Breast epithelium (tissue), 4 donors: ENCODE measurements at regions not wholly inside any gene's neighbourhood (a gene's known extent, or its start where the extent isn't known, plus 50 kb on each side); places are given as distances from the start of the nearest gene placed in this dataset.

Experiments
- DNase-seq, 2 donors: peaks; one replicate each; pipeline ENCODE4 v3.0.0-alpha.2; 2019; ENCODE audit warnings: low spot score in 2 of 2
- H3K27ac ChIP-seq, 2 donors: fragments of 200-600 bp; sonication (generic) in 1 of 2; one replicate each; pipeline ENCODE4 v1.5.1; 2016 to 2019; ENCODE audit warnings: mild to moderate bottlenecking in 1 of 2
- H3K27me3 ChIP-seq, 2 donors: fragments of 200-600 bp; sonication (generic) in 1 of 2; one replicate each; pipeline versions ENCODE4 v1.5.1 to v1.6.0; 2017 to 2019; ENCODE audit warnings: control low read depth in 1 of 2, mild to moderate bottlenecking in 1 of 2
- H3K36me3 ChIP-seq: fragments of 200-600 bp; one replicate; pipeline ENCODE4 v1.5.1; 2019
- H3K4me1 ChIP-seq, 2 donors: fragments of 200-600 bp; sonication (generic); one replicate each; pipeline ENCODE4 v1.5.1; 2016 to 2019; ENCODE audit warnings: control low read depth in 1 of 2
- H3K4me3 ChIP-seq, 3 donors: fragments of 200-600 bp; sonication (generic); 1 replicate in 2 of 3; 2 replicates in 1 of 3; pipeline ENCODE4 v1.5.1; 2016 to 2019; ENCODE audit warnings: mild to moderate bottlenecking in 3 of 3, moderate library complexity in 2 of 3
- H3K9me3 ChIP-seq, 2 donors: fragments of 200-600 bp; sonication (generic) in 1 of 2; one replicate each; pipeline ENCODE4 v1.5.1; 2016 to 2019; ENCODE audit warnings: control low read depth in 1 of 2
- CTCF ChIP-seq, 3 donors: fragments of 450-650 bp; IDR thresholded peaks; one replicate each; pipeline ENCODE4 v1.5.1; 2016 to 2017; ENCODE audit warnings: antibody characterized with exemption in 3 of 3, mild to moderate bottlenecking in 3 of 3, moderate library complexity in 3 of 3
- POLR2A ChIP-seq: fragments of 450-650 bp; IDR thresholded peaks from one replicate; pipeline ENCODE4 v1.6.1; 2016; ENCODE audit warnings: antibody characterized with exemption, mild to moderate bottlenecking, moderate library complexity
- POLR2AphosphoS5 ChIP-seq, 3 donors: sonication (generic); formaldehyde crosslinking; IDR thresholded peaks; one replicate each; pipeline ENCODE4 v1.6.1; 2017; ENCODE audit warnings: antibody characterized with exemption in 3 of 3
- intact Hi-C: fragments of 100-400 bp; cut with DNase I; formaldehyde crosslinking; loops from one replicate; pipeline ENCODE4 v1.15.1; 2023; ENCODE audit warnings: low total_unique reads

- H3K9me3 ChIP-seq, result no peaks in the 10 kb centered on the region
- H3K4me1 ChIP-seq, result no peaks in the 10 kb centered on the region
- DNase-seq, result no peak
- no peak for TF ChIP-seq CTCF (IDR thresholded peaks at IDR 0.05)
- TF ChIP-seq POLR2AphosphoS5 (IDR thresholded peaks at IDR 0.05), result no peak
- TF ChIP-seq POLR2A, result no peak
- H3K36me3 ChIP-seq, result no peaks in the 10 kb centered on the region
- no peaks in the 10 kb centered on the region for H3K27me3 ChIP-seq
- H3K27ac ChIP-seq, result no peak overlapping the region
- no peak overlapping the region for H3K4me3 ChIP-seq
- intact Hi-C loops, result no loop called here
Observed at GRCh38 chr16:62088731-62089410, 52.6 kb upstream of the CDH8 start.
